ENCODE measurements at regions not wholly inside any gene's neighbourhood (a gene's known extent, or its start where the extent isn't known, plus 50 kb on each side); places are given as distances from the start of the nearest gene placed in this dataset.

DNA sequence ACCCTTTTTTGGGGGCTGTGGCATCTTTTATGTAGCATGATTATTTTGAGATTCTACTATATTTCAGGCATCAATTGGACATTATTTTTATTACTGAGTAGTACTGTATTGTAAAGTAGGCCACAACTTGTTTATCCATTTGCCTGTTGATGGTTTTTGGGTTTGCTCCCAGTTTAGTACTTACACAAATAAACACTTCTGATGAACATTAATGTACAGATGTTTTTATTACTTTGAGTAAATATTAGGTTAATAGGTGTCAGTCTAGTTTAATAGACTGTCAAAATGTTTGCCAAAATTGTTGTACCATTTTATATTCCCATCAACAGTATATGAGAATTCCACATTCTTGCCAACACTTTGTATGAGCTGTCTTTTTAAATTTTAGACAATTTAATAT is 214.9 kb upstream of the MAD2L1 start:
- TF ChIP-seq TCF7 (IDR thresholded peaks at IDR 0.05; ENCODE audit: low read depth) = no peak
- TF ChIP-seq, protein P1, sequence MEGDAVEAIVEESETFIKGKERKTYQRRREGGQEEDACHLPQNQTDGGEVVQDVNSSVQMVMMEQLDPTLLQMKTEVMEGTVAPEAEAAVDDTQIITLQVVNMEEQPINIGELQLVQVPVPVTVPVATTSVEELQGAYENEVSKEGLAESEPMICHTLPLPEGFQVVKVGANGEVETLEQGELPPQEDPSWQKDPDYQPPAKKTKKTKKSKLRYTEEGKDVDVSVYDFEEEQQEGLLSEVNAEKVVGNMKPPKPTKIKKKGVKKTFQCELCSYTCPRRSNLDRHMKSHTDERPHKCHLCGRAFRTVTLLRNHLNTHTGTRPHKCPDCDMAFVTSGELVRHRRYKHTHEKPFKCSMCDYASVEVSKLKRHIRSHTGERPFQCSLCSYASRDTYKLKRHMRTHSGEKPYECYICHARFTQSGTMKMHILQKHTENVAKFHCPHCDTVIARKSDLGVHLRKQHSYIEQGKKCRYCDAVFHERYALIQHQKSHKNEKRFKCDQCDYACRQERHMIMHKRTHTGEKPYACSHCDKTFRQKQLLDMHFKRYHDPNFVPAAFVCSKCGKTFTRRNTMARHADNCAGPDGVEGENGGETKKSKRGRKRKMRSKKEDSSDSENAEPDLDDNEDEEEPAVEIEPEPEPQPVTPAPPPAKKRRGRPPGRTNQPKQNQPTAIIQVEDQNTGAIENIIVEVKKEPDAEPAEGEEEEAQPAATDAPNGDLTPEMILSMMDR (CRISPR knock-in tag; IDR thresholded peaks at IDR 0.05) = no peak

Data from HepG2 (cell line).